SKM-1 treated with dmso at 0.1 percent for 144 hours (cell line): ENCODE measurements at regions not wholly inside any gene's neighbourhood (a gene's known extent, or its start where the extent isn't known, plus 50 kb on each side); places are given as distances from the start of the nearest gene placed in this dataset.
"Not testable (repeated sequence)": the region's sequence is repeated elsewhere in the genome, so short reads cannot be mapped to it uniquely, and the experiment has no call there.

Experiments used
- DNase-seq: peaks from one replicate; lab custom pipeline; 2025; ENCODE audit not compliant: unreplicated experiment; lab: John Stamatoyannopoulos, UW

GRCh38 chr7:91455411-91455810, 191.2 kb downstream of the FZD1 start:
- no peak for DNase-seq

GRCh38 chr7:91457208-91457607, 193.0 kb downstream of the FZD1 start:
- DNase-seq: no peak

GRCh38 chr7:91459539-91459938, 195.3 kb downstream of the FZD1 start:
- DNase-seq: no peak

GRCh38 chr7:91462316-91462715, 198.1 kb downstream of the FZD1 start:
- DNase-seq: no peak

- DNase-seq: no peak
Observed at GRCh38 chr7:91463330-91463729, 199.1 kb downstream of the FZD1 start.

GRCh38 chr7:91465595-91466061, 201.4 kb downstream of the FZD1 start:
- no peak for DNase-seq

GRCh38 chr7:91468256-91468655, 204.0 kb downstream of the FZD1 start:
- DNase-seq: no peak

GRCh38 chr7:91473619-91474018, 209.4 kb downstream of the FZD1 start:
- no peak for DNase-seq

GRCh38 chr7:91474074-91474473, 209.8 kb downstream of the FZD1 start:
- no peak for DNase-seq

- not testable (repeated sequence) for DNase-seq
Observed at GRCh38 chr7:91480470-91480869, 216.2 kb downstream of the FZD1 start.

- DNase-seq: no peak
Observed at GRCh38 chr7:91491868-91492267, 227.6 kb downstream of the FZD1 start.

- no peak for DNase-seq
Observed at GRCh38 chr7:91492317-91492716, 228.1 kb downstream of the FZD1 start.

- no peak for DNase-seq
Observed at GRCh38 chr7:91492773-91493172, 228.5 kb downstream of the FZD1 start.

- no peak for DNase-seq
Observed at GRCh38 chr7:91494450-91494849, 230.2 kb downstream of the FZD1 start.

GRCh38 chr7:91496251-91496820, 232.1 kb downstream of the FZD1 start:
- peak; percentile 70 for DNase-seq

- not testable (repeated sequence) for DNase-seq
Observed at GRCh38 chr7:91497277-91497676, 233.0 kb downstream of the FZD1 start.

GRCh38 chr7:91503934-91504555, 239.8 kb downstream of the FZD1 start:
- DNase-seq: no peak

GRCh38 chr7:91504919-91505318, 240.7 kb downstream of the FZD1 start:
- DNase-seq: no peak

- not testable (repeated sequence) for DNase-seq
Observed at GRCh38 chr7:91506966-91507365, 242.7 kb downstream of the FZD1 start.

GRCh38 chr7:91511861-91512260, 247.6 kb downstream of the FZD1 start:
- not testable (repeated sequence) for DNase-seq

GRCh38 chr7:91512958-91513357, 248.7 kb downstream of the FZD1 start:
- DNase-seq: no peak

- no peak for DNase-seq
Observed at GRCh38 chr7:91514591-91514990, 250.4 kb downstream of the FZD1 start.

GRCh38 chr7:91515961-91516360, 251.7 kb downstream of the FZD1 start:
- DNase-seq: no peak
